ENCODE measurements at regions not wholly inside any gene's neighbourhood (a gene's known extent, or its start where the extent isn't known, plus 50 kb on each side); places are given as distances from the start of the nearest gene placed in this dataset.

- no peak for ATAC-seq
- no peak for DNase-seq (ENCODE audit: low spot score)
- intact Hi-C loops (cut with DNase I), result no loop called here
Observed at GRCh38 chr5:40037713-40038112, 612.9 kb upstream of the DAB2 start.

- intact Hi-C loops (cut with DNase I), result no loop called here
- DNase-seq (ENCODE audit: low spot score), result no peak
- no peak for ATAC-seq
Observed at GRCh38 chr5:40034441-40034840, 609.7 kb upstream of the DAB2 start.

GRCh38 chr5:40033411-40033810 is 608.6 kb upstream of the DAB2 start:
- no peak for ATAC-seq
- intact Hi-C loops (cut with DNase I), result no loop called here

GRCh38 chr5:40033009-40033408 is 608.2 kb upstream of the DAB2 start:
- DNase-seq (ENCODE audit: low spot score), result no peak
- ATAC-seq, result no peak
- intact Hi-C loops (cut with DNase I), result no loop called here

More at GRCh38 chr5:40033411-40033810, 608.6 kb upstream of the DAB2 start:
- DNase-seq (ENCODE audit: low spot score), result no peak

- DNase-seq (ENCODE audit: low spot score), result no peak
- intact Hi-C loops (cut with DNase I), result no loop called here
- no peak for ATAC-seq
Observed at GRCh38 chr5:40030661-40031060, 605.9 kb upstream of the DAB2 start.

- no peak for DNase-seq (ENCODE audit: low spot score)
- intact Hi-C loops (cut with DNase I), result no loop called here
- ATAC-seq, result peak; percentile 36
Observed at GRCh38 chr5:40029711-40030495, 605.1 kb upstream of the DAB2 start.

GRCh38 chr5:40027400-40027799 is 602.6 kb upstream of the DAB2 start:
- ATAC-seq (no peak), DNase-seq (ENCODE audit: low spot score) (no peak)
- intact Hi-C loops (cut with DNase I), result no loop called here

- intact Hi-C loops (cut with DNase I), result no loop called here
- ATAC-seq (no peak), DNase-seq (ENCODE audit: low spot score) (no peak)
Observed at GRCh38 chr5:40025586-40025985, 600.8 kb upstream of the DAB2 start.

- no peak for ATAC-seq
- intact Hi-C loops (cut with DNase I), result no loop called here
- no peak for DNase-seq (ENCODE audit: low spot score)
Observed at GRCh38 chr5:40022057-40022456, 597.3 kb upstream of the DAB2 start.

- ATAC-seq, result no peak
- intact Hi-C loops (cut with DNase I), result no loop called here
- DNase-seq (ENCODE audit: low spot score), result no peak
Observed at GRCh38 chr5:40021007-40021406, 596.2 kb upstream of the DAB2 start.

GRCh38 chr5:40017918-40018317 is 593.1 kb upstream of the DAB2 start:
- ATAC-seq (no peak), DNase-seq (ENCODE audit: low spot score) (no peak)
- intact Hi-C loops (cut with DNase I), result no loop called here

GRCh38 chr5:40017135-40017534 is 592.4 kb upstream of the DAB2 start:
- intact Hi-C loops (cut with DNase I), result no loop called here
- no peak for DNase-seq (ENCODE audit: low spot score)
- no peak for ATAC-seq

GRCh38 chr5:40010436-40010835 is 585.7 kb upstream of the DAB2 start:
- DNase-seq (ENCODE audit: low spot score) (no peak), ATAC-seq (no peak)
- intact Hi-C loops (cut with DNase I), result no loop called here

- ATAC-seq, result no peak
- DNase-seq (ENCODE audit: low spot score), result no peak
- intact Hi-C loops (cut with DNase I), result no loop called here
Observed at GRCh38 chr5:40006260-40006659, 581.5 kb upstream of the DAB2 start.

- intact Hi-C loops (cut with DNase I), result no loop called here
- no peak for ATAC-seq
Observed at GRCh38 chr5:40001796-40002195, 577.0 kb upstream of the DAB2 start.

GRCh38 chr5:39998518-39998917 is 573.7 kb upstream of the DAB2 start:
- DNase-seq (ENCODE audit: low spot score), result no peak
- intact Hi-C loops (cut with DNase I), result no loop called here
- ATAC-seq, result no peak

More at GRCh38 chr5:40001796-40002195, 577.0 kb upstream of the DAB2 start:
- DNase-seq (ENCODE audit: low spot score), result no peak

- ATAC-seq (no peak), DNase-seq (ENCODE audit: low spot score) (no peak)
- intact Hi-C loops (cut with DNase I), result no loop called here
Observed at GRCh38 chr5:39995990-39996389, 571.2 kb upstream of the DAB2 start.

GRCh38 chr5:39992617-39993202 is 567.9 kb upstream of the DAB2 start:
- DNase-seq (ENCODE audit: low spot score), result no peak
- intact Hi-C loops (cut with DNase I), result no loop called here
- no peak for ATAC-seq

- DNase-seq (ENCODE audit: low spot score) (no peak), ATAC-seq (no peak)
- intact Hi-C loops (cut with DNase I), result no loop called here
Observed at GRCh38 chr5:39986614-39987013, 561.8 kb upstream of the DAB2 start.

- ATAC-seq (no peak), DNase-seq (ENCODE audit: low spot score) (no peak)
- intact Hi-C loops (cut with DNase I), result no loop called here
Observed at GRCh38 chr5:39980056-39980455, 555.3 kb upstream of the DAB2 start.
